Body of pancreas (tissue), 4 donors: ENCODE measurements at regions not wholly inside any gene's neighbourhood (a gene's known extent, or its start where the extent isn't known, plus 50 kb on each side); places are given as distances from the start of the nearest gene placed in this dataset.

Source experiments
- ATAC-seq: fragments of 150-250 bp; one replicate; pipeline ENCODE4 v1.9.1; 2016
- DNase-seq, 4 donors: peaks; one replicate each; pipeline ENCODE4 v3.0.0-alpha.2; 2019
- H3K27ac ChIP-seq, 4 donors: fragments of 200-600 bp; sonication (generic); 1 replicate in 3 of 4; 2 replicates in 1 of 4; pipeline versions ENCODE4 v1.5.1 to v1.6.1; 2016 to 2019; ENCODE audit warnings: mild to moderate bottlenecking in 1 of 4, mixed read lengths in 1 of 4, moderate library complexity in 1 of 4
- H3K27me3 ChIP-seq, 2 donors: fragments of 200-600 bp; sonication (generic); one replicate each; pipeline ENCODE4 v1.6.0; 2016; ENCODE audit warnings: mild to moderate bottlenecking in 1 of 2
- H3K36me3 ChIP-seq, 2 donors: fragments of 200-600 bp; sonication (generic); replicated peaks in 1 of 2; 2 replicates each; pipeline ENCODE4 v1.5.1; 2016; ENCODE audit warnings: low read depth in 2 of 2; ENCODE audit not compliant: insufficient read depth in 1 of 2
- H3K4me1 ChIP-seq: fragments of 200-600 bp; sonication (generic); one replicate; pipeline ENCODE4 v1.6.0; 2016
- H3K4me3 ChIP-seq, 2 donors: fragments of 200-600 bp; sonication (generic); 1 replicate in 1 of 2; 2 replicates in 1 of 2; pipeline ENCODE4 v1.5.1; 2016 to 2019
- H3K9me3 ChIP-seq, 3 donors: fragments of 200-600 bp; sonication (generic); 1 replicate in 2 of 3; 2 replicates in 1 of 3; pipeline ENCODE4 v1.5.1; 2016
- POLR2A ChIP-seq, 3 donors: fragments of 450-650 bp; IDR thresholded peaks; one replicate each; pipeline ENCODE4 v1.6.1; 2016; ENCODE audit warnings: antibody characterized with exemption in 3 of 3, mild to moderate bottlenecking in 2 of 3
- WGBS, 2 donors: methylation state at CpG; one replicate each; pipeline ENCODE4 v1.1.5; 2017; 5-methylcytosine and 5-hydroxymethylcytosine counted together
- intact Hi-C: fragments of 100-400 bp; cut with DNase I; formaldehyde crosslinking; loops from one replicate; pipeline ENCODE4 v1.15.1; 2023
- TF ChIP-seq, protein P1 (sequence below), 7 experiments: fragments of 450-650 bp in 4 of 7; fragments of 200-600 bp in 3 of 7; sonication (generic) in 3 of 7; IDR thresholded peaks; one replicate each; pipeline ENCODE4 v1.5.1; 2016 to 2019; ENCODE audit warnings: antibody characterized with exemption in 7 of 7

DNA sequence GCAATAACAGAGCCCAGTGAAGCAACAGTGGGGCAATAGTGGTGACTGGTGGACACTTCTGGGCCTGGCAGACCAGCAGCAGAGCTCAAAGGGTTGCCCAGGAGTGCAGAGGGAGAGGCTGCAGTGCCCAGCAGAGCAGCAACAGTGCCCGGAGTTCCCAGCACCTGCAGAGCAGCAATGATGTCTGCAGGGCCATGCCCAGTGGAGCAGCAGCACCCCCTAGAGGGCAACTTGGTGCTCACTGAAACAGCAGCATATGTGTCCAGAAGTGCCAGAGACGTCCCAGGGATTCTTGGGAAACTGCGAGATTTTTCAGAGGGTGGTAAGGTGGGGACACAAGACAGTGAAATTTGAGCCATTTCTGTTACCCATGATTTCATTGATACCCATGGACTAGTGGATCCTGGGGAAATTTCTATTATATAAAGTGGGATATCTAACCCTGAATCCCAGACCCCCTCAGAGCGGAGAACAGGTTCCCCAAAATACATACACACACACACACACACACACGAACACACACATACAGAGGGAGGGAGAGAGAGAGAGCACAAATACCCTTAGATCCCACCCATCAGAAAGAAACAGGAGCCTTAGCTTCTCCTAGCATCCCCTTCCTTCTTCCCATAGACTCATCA, 156.9 kb upstream of the GJB5 start:
- intact Hi-C loops: no loop called here
- no peak overlapping the region for H3K27ac ChIP-seq
- ATAC-seq: peak; percentile 55
- no peaks in the 10 kb centered on the region for H3K27me3 ChIP-seq
- TF ChIP-seq POLR2A (IDR thresholded peaks at IDR 0.05): no peak
- TF ChIP-seq, protein P1, sequence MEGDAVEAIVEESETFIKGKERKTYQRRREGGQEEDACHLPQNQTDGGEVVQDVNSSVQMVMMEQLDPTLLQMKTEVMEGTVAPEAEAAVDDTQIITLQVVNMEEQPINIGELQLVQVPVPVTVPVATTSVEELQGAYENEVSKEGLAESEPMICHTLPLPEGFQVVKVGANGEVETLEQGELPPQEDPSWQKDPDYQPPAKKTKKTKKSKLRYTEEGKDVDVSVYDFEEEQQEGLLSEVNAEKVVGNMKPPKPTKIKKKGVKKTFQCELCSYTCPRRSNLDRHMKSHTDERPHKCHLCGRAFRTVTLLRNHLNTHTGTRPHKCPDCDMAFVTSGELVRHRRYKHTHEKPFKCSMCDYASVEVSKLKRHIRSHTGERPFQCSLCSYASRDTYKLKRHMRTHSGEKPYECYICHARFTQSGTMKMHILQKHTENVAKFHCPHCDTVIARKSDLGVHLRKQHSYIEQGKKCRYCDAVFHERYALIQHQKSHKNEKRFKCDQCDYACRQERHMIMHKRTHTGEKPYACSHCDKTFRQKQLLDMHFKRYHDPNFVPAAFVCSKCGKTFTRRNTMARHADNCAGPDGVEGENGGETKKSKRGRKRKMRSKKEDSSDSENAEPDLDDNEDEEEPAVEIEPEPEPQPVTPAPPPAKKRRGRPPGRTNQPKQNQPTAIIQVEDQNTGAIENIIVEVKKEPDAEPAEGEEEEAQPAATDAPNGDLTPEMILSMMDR (IDR thresholded peaks at IDR 0.05): peak; percentile 63 to 86 (median 78)
- DNase-seq: peak; percentile 72 to 82 (median 76)
- no peak overlapping the region for H3K4me3 ChIP-seq
- H3K4me1 ChIP-seq: no peaks in the 10 kb centered on the region
- H3K36me3 ChIP-seq: no peaks in the 10 kb centered on the region
- WGBS, 2 donors: 16 to 19% methylated on average over 5 of the region's 5 CpGs
- no peaks in the 10 kb centered on the region for H3K9me3 ChIP-seq

DNA sequence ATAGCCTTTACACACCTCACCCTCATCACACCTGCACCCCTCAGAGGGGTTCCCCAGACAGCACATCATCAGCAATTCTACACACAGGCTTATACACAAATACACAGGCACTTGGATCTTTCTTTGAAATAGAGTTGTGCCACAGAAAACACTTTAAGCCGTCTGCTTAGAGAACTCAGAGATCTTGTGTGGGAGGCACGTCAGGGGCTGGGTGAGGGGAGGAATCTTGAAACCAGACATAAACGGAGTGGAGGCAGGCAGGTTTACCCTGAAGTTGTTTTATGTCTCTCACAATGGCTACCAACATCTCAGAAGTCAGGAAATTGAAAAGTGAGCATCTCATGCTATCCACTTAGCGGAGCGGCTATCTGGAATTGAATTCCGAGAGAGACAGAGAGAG, 151.9 kb upstream of the GJB5 start:
- DNase-seq: no peak
- H3K4me1 ChIP-seq: no peaks in the 10 kb centered on the region
- no peak for ATAC-seq
- no peaks in the 10 kb centered on the region for H3K9me3 ChIP-seq
- no peaks in the 10 kb centered on the region for H3K36me3 ChIP-seq
- WGBS, 2 donors: 45 to 55% methylated on average over 6 of the region's 6 CpGs
- TF ChIP-seq POLR2A (IDR thresholded peaks at IDR 0.05): no peak
- TF ChIP-seq, protein P1 (IDR thresholded peaks at IDR 0.05): no peak
- intact Hi-C loops: no loop called here
- H3K27ac ChIP-seq: no peak overlapping the region
- no peaks in the 10 kb centered on the region for H3K27me3 ChIP-seq
- H3K4me3 ChIP-seq: no peak overlapping the region

GRCh38 chr1:34603594-34603993, 151.3 kb upstream of the GJB5 start:
- no peaks in the 10 kb centered on the region for H3K9me3 ChIP-seq
- H3K27me3 ChIP-seq: no peaks in the 10 kb centered on the region
- H3K4me1 ChIP-seq: no peaks in the 10 kb centered on the region
- H3K27ac ChIP-seq: no peak overlapping the region
- DNase-seq (no peak), ATAC-seq (no peak)
- H3K4me3 ChIP-seq: no peak overlapping the region
- TF ChIP-seq POLR2A (IDR thresholded peaks at IDR 0.05): no peak
- TF ChIP-seq, protein P1 (IDR thresholded peaks at IDR 0.05): no peak
- H3K36me3 ChIP-seq: no peaks in the 10 kb centered on the region
- intact Hi-C loops: no loop called here
- 52 to 56% methylated on average over 2 of the region's 2 CpGs for WGBS, 2 donors

DNA sequence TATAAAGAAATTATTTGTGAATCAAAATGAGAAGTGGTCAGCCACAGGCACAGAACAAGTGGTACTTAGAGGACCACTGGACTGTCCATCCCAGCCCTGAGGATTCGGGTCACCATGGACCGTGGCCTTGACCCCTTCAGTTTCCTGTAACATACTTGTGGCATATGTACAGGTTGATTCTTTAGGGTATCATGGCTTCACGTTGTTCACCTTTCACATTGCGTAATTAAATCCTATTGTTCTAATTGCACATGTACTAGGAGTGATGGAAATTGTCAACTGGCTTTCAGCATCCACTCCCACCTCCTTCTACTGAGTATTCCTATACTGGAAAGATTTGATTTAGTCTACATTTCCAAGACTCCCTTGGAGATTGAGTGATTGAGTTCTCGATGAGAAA, 148.3 kb upstream of the GJB5 start:
- no peak for ATAC-seq
- H3K4me1 ChIP-seq: no peaks in the 10 kb centered on the region
- H3K27ac ChIP-seq: no peak overlapping the region
- WGBS, 2 donors: 70 to 71% methylated on average over 5 of the region's 5 CpGs
- H3K9me3 ChIP-seq: no peaks in the 10 kb centered on the region
- H3K4me3 ChIP-seq: no peak overlapping the region
- DNase-seq: no peak
- no peaks in the 10 kb centered on the region for H3K27me3 ChIP-seq
- TF ChIP-seq, protein P1 (IDR thresholded peaks at IDR 0.05): no peak
- TF ChIP-seq POLR2A (IDR thresholded peaks at IDR 0.05): no peak
- intact Hi-C loops: no loop called here
- H3K36me3 ChIP-seq: no peaks in the 10 kb centered on the region

DNA sequence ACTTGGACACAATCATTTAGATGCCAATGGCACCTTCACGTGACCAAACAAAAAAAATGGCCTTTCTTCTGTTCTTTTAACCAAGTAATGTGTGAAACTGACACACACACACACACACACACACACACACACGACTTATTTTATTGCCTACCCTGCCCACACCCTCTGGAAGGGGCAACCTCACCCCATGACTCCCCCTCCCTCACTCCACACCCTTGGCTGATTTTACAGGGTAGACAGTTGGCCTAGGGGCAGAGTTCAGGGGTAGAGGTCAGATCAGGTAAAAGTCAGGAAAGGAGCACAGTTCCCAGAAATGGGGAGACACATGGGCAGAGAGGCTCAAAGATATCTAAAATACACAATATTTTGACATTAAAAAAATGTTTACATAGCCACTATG, 144.8 kb upstream of the GJB5 start:
- WGBS, 2 donors: 41 to 45% methylated on average over 2 of the region's 2 CpGs
- DNase-seq (no peak), ATAC-seq (no peak)
- H3K36me3 ChIP-seq: no peaks in the 10 kb centered on the region
- H3K4me1 ChIP-seq: no peaks in the 10 kb centered on the region
- TF ChIP-seq, protein P1 (IDR thresholded peaks at IDR 0.05): no peak
- TF ChIP-seq POLR2A (IDR thresholded peaks at IDR 0.05): no peak
- intact Hi-C loops: no loop called here
- H3K27ac ChIP-seq: no peak overlapping the region
- H3K4me3 ChIP-seq: no peak overlapping the region
- no peaks in the 10 kb centered on the region for H3K9me3 ChIP-seq
- no peaks in the 10 kb centered on the region for H3K27me3 ChIP-seq
